SK-N-MC (cell line): ENCODE measurements at regions not wholly inside any gene's neighbourhood (a gene's known extent, or its start where the extent isn't known, plus 50 kb on each side); places are given as distances from the start of the nearest gene placed in this dataset.

ENCODE experiments used
- EZH2 ChIP-seq: fragments of 200-600 bp; sonication (generic); IDR thresholded peaks from one replicate; pipeline ENCODE4 v1.6.1; 2017; ENCODE audit warnings: antibody characterized with exemption
- FOXP2 ChIP-seq: optimal IDR thresholded peaks from 2 replicates; pipeline ENCODE3; 2011; ENCODE audit warnings: mild to moderate bottlenecking, moderate library complexity; ENCODE audit not compliant: insufficient read depth; ENCODE audit errors: extremely low read length, control extremely low read depth
- POLR2AphosphoS5 ChIP-seq: IDR thresholded peaks from 2 replicates; pipeline ENCODE4 v1.6.1; 2012; ENCODE audit warnings: mild to moderate bottlenecking, low read depth, low read length, borderline replicate concordance

DNA sequence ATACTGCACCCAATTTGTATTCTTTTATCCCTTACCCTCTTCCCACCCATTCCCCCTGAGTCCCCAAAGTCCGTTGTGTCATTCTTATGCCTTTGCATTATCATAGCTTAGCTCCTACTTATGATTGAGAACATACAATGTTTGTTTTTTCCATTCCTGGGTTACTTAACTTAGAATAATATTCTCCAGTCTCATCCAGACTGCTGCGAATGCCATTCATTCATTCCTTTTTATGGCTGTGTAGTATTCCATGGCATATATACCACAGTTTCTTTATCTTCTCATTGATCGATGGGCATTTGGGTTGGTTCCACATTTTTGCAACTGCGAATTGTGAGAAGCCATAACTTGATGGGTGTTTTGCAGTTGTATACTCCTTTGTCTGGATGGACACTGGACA lies 62.8 kb downstream of the FHIP1A start:
- no peak for TF ChIP-seq EZH2
- no peak for TF ChIP-seq FOXP2
- TF ChIP-seq POLR2AphosphoS5 = no peak
